ENCODE measurements at regions not wholly inside any gene's neighbourhood (a gene's known extent, or its start where the extent isn't known, plus 50 kb on each side); places are given as distances from the start of the nearest gene placed in this dataset.

DNA sequence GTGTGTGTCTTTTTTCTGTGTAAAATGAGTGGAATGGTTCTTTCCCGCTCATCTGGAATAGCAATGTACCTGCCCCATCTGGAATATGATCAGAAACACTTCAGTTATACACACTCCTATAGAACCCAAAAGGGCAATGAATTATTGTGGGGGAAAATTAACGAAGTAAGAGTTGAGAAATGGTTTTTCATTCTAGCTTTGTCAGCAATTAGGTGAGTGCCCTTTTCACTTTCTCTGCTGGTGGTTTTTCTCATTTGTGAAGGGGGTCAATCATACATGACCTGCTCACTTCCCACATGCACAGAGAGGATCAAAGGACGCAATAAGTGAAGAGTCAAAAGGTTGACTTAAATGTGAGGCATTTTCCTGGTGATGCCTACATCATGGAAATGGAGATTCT is 168.0 kb downstream of the HS3ST3B1 start:
- H3K4me3 ChIP-seq (ENCODE audit: low read depth, low read length): no peak overlapping the region
- H3K27me3 ChIP-seq (ENCODE audit: insufficient read depth, low read depth, severe bottlenecking): no peaks in the 10 kb centered on the region
- H3K36me3 ChIP-seq: no peaks in the 10 kb centered on the region
- no peak for DNase-seq
- H3K9me3 ChIP-seq (ENCODE audit: severe bottlenecking): no peaks in the 10 kb centered on the region
- TF ChIP-seq, protein P1, sequence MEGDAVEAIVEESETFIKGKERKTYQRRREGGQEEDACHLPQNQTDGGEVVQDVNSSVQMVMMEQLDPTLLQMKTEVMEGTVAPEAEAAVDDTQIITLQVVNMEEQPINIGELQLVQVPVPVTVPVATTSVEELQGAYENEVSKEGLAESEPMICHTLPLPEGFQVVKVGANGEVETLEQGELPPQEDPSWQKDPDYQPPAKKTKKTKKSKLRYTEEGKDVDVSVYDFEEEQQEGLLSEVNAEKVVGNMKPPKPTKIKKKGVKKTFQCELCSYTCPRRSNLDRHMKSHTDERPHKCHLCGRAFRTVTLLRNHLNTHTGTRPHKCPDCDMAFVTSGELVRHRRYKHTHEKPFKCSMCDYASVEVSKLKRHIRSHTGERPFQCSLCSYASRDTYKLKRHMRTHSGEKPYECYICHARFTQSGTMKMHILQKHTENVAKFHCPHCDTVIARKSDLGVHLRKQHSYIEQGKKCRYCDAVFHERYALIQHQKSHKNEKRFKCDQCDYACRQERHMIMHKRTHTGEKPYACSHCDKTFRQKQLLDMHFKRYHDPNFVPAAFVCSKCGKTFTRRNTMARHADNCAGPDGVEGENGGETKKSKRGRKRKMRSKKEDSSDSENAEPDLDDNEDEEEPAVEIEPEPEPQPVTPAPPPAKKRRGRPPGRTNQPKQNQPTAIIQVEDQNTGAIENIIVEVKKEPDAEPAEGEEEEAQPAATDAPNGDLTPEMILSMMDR (IDR thresholded peaks at IDR 0.05; ENCODE audit: low read depth, low read length): no peak
- no peak overlapping the region for H3K27ac ChIP-seq

DNA sequence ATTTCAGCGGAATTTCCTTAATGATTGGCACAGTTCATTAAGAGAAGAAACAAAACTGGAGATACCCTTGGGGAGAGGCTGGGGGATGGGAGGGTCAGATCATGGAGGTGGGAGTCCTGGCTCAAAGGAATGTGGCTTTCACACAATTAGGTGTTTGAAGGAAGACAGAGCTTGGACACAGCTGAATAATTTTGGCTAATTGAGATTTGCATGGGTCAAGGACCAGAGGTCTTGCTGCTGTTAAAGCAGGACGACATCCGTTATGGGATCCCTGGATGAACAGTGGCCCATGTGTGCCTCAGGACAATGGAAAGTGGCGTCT is 160.3 kb downstream of the HS3ST3B1 start:
- Histone ChIP-seq H3K9me3 (ENCODE audit: severe bottlenecking) (no peaks in the 10 kb centered on the region), H3K27me3 (ENCODE audit: insufficient read depth, low read depth, severe bottlenecking) (no peaks in the 10 kb centered on the region), H3K4me3 (ENCODE audit: low read depth, low read length) (no peak overlapping the region), H3K27ac (no peak overlapping the region), H3K36me3 (no peaks in the 10 kb centered on the region)
- DNase-seq: no peak
- TF ChIP-seq, protein P1 (IDR thresholded peaks at IDR 0.05; ENCODE audit: low read depth, low read length): no peak

GRCh38 chr17:14460516-14461226 is 159.8 kb downstream of the HS3ST3B1 start:
- no peak overlapping the region for H3K4me3 ChIP-seq (ENCODE audit: low read depth, low read length)
- no peak for DNase-seq
- no peaks in the 10 kb centered on the region for H3K27me3 ChIP-seq (ENCODE audit: insufficient read depth, low read depth, severe bottlenecking)
- H3K36me3 ChIP-seq: no peaks in the 10 kb centered on the region
- TF ChIP-seq, protein P1 (IDR thresholded peaks at IDR 0.05; ENCODE audit: low read depth, low read length): no peak
- H3K27ac ChIP-seq: no peak overlapping the region
- H3K9me3 ChIP-seq (ENCODE audit: severe bottlenecking): no peaks in the 10 kb centered on the region

DNA sequence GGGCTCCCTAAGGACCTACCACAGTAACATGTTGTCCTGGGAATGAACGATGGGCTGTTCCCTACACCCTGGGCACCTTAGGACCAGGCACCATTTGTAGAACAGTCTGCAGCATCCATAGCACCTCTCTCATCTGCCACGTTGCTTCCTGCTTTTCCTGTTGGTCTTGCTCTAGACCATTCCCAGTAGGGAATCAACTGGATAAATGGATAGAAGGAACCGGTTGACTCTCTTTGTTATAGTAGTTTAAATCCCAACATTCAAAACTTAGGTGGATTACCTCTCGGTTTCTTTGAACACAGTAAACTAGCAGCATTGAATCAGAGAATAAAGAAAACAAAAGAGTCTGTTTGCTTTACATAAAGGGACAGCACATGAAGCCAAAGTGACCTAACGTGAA is 159.1 kb downstream of the HS3ST3B1 start:
- no peak overlapping the region for H3K27ac ChIP-seq
- TF ChIP-seq, protein P1 (IDR thresholded peaks at IDR 0.05; ENCODE audit: low read depth, low read length): no peak
- no peak for DNase-seq

DNA sequence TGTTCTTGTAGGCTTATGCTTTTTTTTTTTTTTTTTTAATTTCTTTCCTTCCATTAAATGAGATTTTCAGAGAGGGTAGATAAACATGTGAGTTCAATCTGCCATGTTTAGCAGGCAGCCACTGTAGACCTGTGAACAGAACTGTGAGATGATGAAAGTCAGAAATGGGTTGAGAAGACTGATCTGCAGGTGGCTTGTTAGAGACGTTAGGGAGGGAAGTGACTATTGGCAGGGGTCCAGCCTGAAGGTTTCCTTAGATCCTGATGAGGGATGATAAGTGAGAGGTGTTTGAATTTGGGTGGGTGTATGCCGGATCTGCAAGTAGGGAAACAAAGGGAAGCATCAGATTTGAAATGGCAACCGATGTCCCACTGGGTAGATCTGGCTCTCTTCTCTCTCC is 157.8 kb downstream of the HS3ST3B1 start:
- Histone ChIP-seq H3K27ac (no peak overlapping the region), H3K4me3 (ENCODE audit: low read depth, low read length) (no peak overlapping the region), H3K27me3 (ENCODE audit: insufficient read depth, low read depth, severe bottlenecking) (no peaks in the 10 kb centered on the region), H3K9me3 (ENCODE audit: severe bottlenecking) (no peaks in the 10 kb centered on the region), H3K36me3 (no peaks in the 10 kb centered on the region)
- DNase-seq: no peak
- TF ChIP-seq, protein P1 (IDR thresholded peaks at IDR 0.05; ENCODE audit: low read depth, low read length): no peak

More for the DNA sequence above, 159.1 kb downstream of the HS3ST3B1 start:
- H3K36me3 ChIP-seq: no peaks in the 10 kb centered on the region
- H3K9me3 ChIP-seq (ENCODE audit: severe bottlenecking): no peaks in the 10 kb centered on the region
- H3K27me3 ChIP-seq (ENCODE audit: insufficient read depth, low read depth, severe bottlenecking): no peaks in the 10 kb centered on the region
- H3K4me3 ChIP-seq (ENCODE audit: low read depth, low read length): no peak overlapping the region

- Histone ChIP-seq H3K27ac (no peak overlapping the region), H3K27me3 (ENCODE audit: insufficient read depth, low read depth, severe bottlenecking) (no peaks in the 10 kb centered on the region), H3K9me3 (ENCODE audit: severe bottlenecking) (no peaks in the 10 kb centered on the region), H3K36me3 (no peaks in the 10 kb centered on the region), H3K4me3 (ENCODE audit: low read depth, low read length) (no peak overlapping the region)
- TF ChIP-seq, protein P1 (IDR thresholded peaks at IDR 0.05; ENCODE audit: low read depth, low read length): no peak
- DNase-seq: no peak
Observed at GRCh38 chr17:14454746-14455145, 153.9 kb downstream of the HS3ST3B1 start.

Data from WERI-Rb-1 (cell line).